Endodermal cell (in vitro differentiated cells): ENCODE measurements at regions not wholly inside any gene's neighbourhood (a gene's known extent, or its start where the extent isn't known, plus 50 kb on each side); places are given as distances from the start of the nearest gene placed in this dataset.

Experiments used
- DNase-seq: peaks from one replicate; pipeline ENCODE4 v3.0.0-alpha.2; 2017
- H3K27ac ChIP-seq: 2 replicates; pipeline ENCODE4 v1.5.1; 2013; ENCODE audit warnings: mild to moderate bottlenecking, low read depth, low read length, moderate library complexity
- H3K27me3 ChIP-seq: 2 replicates; pipeline ENCODE4 v1.6.1; 2013; ENCODE audit warnings: mild to moderate bottlenecking, low read length, moderate library complexity; ENCODE audit not compliant: insufficient read depth, control insufficient read depth, poor library complexity, severe bottlenecking
- H3K36me3 ChIP-seq: 2 replicates; pipeline ENCODE4 v1.7.0; 2013; ENCODE audit warnings: mild to moderate bottlenecking, low read length, moderate library complexity; ENCODE audit not compliant: control insufficient read depth, insufficient read depth
- H3K4me1 ChIP-seq: one replicate; pipeline ENCODE4 v1.7.0; 2013; ENCODE audit warnings: low read length; ENCODE audit not compliant: control insufficient read depth, insufficient read depth
- H3K4me3 ChIP-seq: 2 replicates; pipeline ENCODE4 v1.5.1; 2013; ENCODE audit warnings: mild to moderate bottlenecking, low read length, moderate library complexity
- H3K9ac ChIP-seq: 2 replicates; pipeline ENCODE4 v1.6.1; 2013; ENCODE audit warnings: mild to moderate bottlenecking, low read length, moderate library complexity; ENCODE audit not compliant: poor library complexity, severe bottlenecking; ENCODE audit errors: extremely low read depth
- H3K9me3 ChIP-seq: 2 replicates; pipeline ENCODE4 v1.6.1; 2013; ENCODE audit warnings: mild to moderate bottlenecking, low read length, moderate library complexity; ENCODE audit not compliant: control insufficient read depth
- H3K27ac Mint-ChIP-seq: 2 replicates; pipeline ENCODE4 v1.8.0; 2020; ENCODE audit warnings: mixed read lengths
- H3K27me3 Mint-ChIP-seq: 2 replicates; pipeline ENCODE4 v1.8.0; 2021; ENCODE audit warnings: mild to moderate bottlenecking, mixed read lengths; ENCODE audit not compliant: insufficient read depth
- H3K36me3 Mint-ChIP-seq: 2 replicates; pipeline ENCODE4 v1.8.0; 2020; ENCODE audit warnings: low read depth, mixed read lengths
- H3K4me1 Mint-ChIP-seq: 2 replicates; pipeline ENCODE4 v1.8.0; 2020; ENCODE audit warnings: mixed read lengths
- H3K4me3 Mint-ChIP-seq: 2 replicates; pipeline ENCODE4 v1.8.0; 2020; ENCODE audit warnings: mild to moderate bottlenecking, moderate library complexity, mixed read lengths
- H3K9me3 Mint-ChIP-seq: 2 replicates; pipeline ENCODE4 v1.8.0; 2020; ENCODE audit warnings: mild to moderate bottlenecking, mixed read lengths
- CTCF ChIP-seq: fragments of 200-600 bp; sonication (generic); conservative IDR thresholded peaks from 2 replicates; pipeline ENCODE4 v1.5.0; 2021; ENCODE audit warnings: antibody characterized with exemption, mild to moderate bottlenecking
- WGBS, 2 experiments: methylation state at CpG; one replicate each; pipeline versions ENCODE4 v1.1.5 to v1.1.7; 2013; ENCODE audit warnings: missing lambda C conversion rate in 2 of 2, mixed read lengths in 1 of 2; ENCODE audit not compliant: insufficient coverage in 1 of 2, insufficient read length in 1 of 2; 5-methylcytosine and 5-hydroxymethylcytosine counted together

GRCh38 chr6:165793287-165793825, 130.3 kb upstream of the PDE10A start:
- no peaks in the 10 kb centered on the region for H3K36me3 Mint-ChIP-seq
- no peak overlapping the region for H3K9ac ChIP-seq
- H3K4me3 Mint-ChIP-seq: no peak overlapping the region
- H3K27ac ChIP-seq: no peak overlapping the region
- no peaks in the 10 kb centered on the region for H3K9me3 ChIP-seq
- no peaks in the 10 kb centered on the region for H3K27me3 Mint-ChIP-seq
- no peak overlapping the region for H3K4me3 ChIP-seq
- no peak for DNase-seq
- TF ChIP-seq CTCF: no peak
- H3K4me1 Mint-ChIP-seq: no peaks in the 10 kb centered on the region
- no peak overlapping the region for H3K27ac Mint-ChIP-seq
- no peaks in the 10 kb centered on the region for H3K36me3 ChIP-seq
- 91 to 96% methylated on average over 4 to 9 of the region's 10 CpGs for WGBS, 2 experiments
- no peaks in the 10 kb centered on the region for H3K9me3 Mint-ChIP-seq
- H3K4me1 ChIP-seq: no peaks in the 10 kb centered on the region
- H3K27me3 ChIP-seq: no peaks in the 10 kb centered on the region

GRCh38 chr6:165791876-165792437, 128.9 kb upstream of the PDE10A start:
- no peaks in the 10 kb centered on the region for H3K36me3 Mint-ChIP-seq
- H3K4me3 Mint-ChIP-seq: no peak overlapping the region
- Histone ChIP-seq H3K4me1 (no peaks in the 10 kb centered on the region), H3K36me3 (no peaks in the 10 kb centered on the region), H3K9me3 (no peaks in the 10 kb centered on the region), H3K27me3 (no peaks in the 10 kb centered on the region), H3K27ac (no peak overlapping the region), H3K4me3 (no peak overlapping the region), H3K9ac (no peak overlapping the region)
- no peak for TF ChIP-seq CTCF
- H3K27me3 Mint-ChIP-seq: no peaks in the 10 kb centered on the region
- DNase-seq: no peak
- H3K4me1 Mint-ChIP-seq: no peaks in the 10 kb centered on the region
- 93% methylated on average over 14 to 24 of the region's 24 CpGs for WGBS, 2 experiments
- H3K9me3 Mint-ChIP-seq: no peaks in the 10 kb centered on the region
- H3K27ac Mint-ChIP-seq: no peak overlapping the region

GRCh38 chr6:165791306-165791705, 128.3 kb upstream of the PDE10A start:
- Histone ChIP-seq H3K4me3 (no peak overlapping the region), H3K27ac (no peak overlapping the region), H3K27me3 (no peaks in the 10 kb centered on the region), H3K9me3 (no peaks in the 10 kb centered on the region), H3K9ac (no peak overlapping the region), H3K36me3 (no peaks in the 10 kb centered on the region), H3K4me1 (no peaks in the 10 kb centered on the region)
- H3K4me1 Mint-ChIP-seq: no peaks in the 10 kb centered on the region
- H3K9me3 Mint-ChIP-seq: no peaks in the 10 kb centered on the region
- DNase-seq: no peak
- H3K36me3 Mint-ChIP-seq: no peaks in the 10 kb centered on the region
- H3K27me3 Mint-ChIP-seq: no peaks in the 10 kb centered on the region
- H3K4me3 Mint-ChIP-seq: no peak overlapping the region
- 86 to 92% methylated on average over 7 to 9 of the region's 9 CpGs for WGBS, 2 experiments
- TF ChIP-seq CTCF: no peak
- no peak overlapping the region for H3K27ac Mint-ChIP-seq
